DOHH2 (cell line): ENCODE measurements at regions not wholly inside any gene's neighbourhood (a gene's known extent, or its start where the extent isn't known, plus 50 kb on each side); places are given as distances from the start of the nearest gene placed in this dataset.

Experiments
- EZH2phosphoT487 ChIP-seq: fragments of 200-600 bp; sonication (generic); IDR thresholded peaks from 2 replicates; pipeline ENCODE4 v1.6.1; 2017; ENCODE audit warnings: borderline replicate concordance, mild to moderate bottlenecking, antibody characterized with exemption, low read length, moderate library complexity, mixed read lengths
- TF ChIP-seq, protein P1 (sequence below): fragments of 200-600 bp; sonication (generic); IDR thresholded peaks from one replicate; pipeline ENCODE4 v1.5.1; 2014; ENCODE audit warnings: antibody characterized with exemption, mild to moderate bottlenecking, low read depth, low read length; ENCODE audit not compliant: poor library complexity, severe bottlenecking

DNA sequence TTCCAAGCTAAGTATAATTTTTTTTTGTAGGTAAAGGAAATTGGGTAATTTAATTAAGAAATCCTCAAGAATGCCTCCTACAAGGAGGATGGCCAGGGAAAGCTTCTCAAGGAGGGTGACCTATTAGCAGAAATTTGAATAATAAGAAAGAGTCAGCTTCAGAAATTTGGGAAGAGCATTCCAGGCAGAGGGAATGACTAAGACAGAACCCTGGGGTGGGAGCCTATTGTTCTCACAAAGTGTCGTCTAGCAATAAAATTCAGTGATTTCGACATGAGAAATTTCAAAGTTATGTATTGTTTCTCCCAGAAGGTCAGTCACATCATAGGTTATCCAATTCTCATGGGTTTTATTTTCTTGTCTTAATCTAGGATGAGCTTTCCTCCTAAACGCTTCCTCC lies 1168.4 kb downstream of the AACS start:
- TF ChIP-seq, protein P1, sequence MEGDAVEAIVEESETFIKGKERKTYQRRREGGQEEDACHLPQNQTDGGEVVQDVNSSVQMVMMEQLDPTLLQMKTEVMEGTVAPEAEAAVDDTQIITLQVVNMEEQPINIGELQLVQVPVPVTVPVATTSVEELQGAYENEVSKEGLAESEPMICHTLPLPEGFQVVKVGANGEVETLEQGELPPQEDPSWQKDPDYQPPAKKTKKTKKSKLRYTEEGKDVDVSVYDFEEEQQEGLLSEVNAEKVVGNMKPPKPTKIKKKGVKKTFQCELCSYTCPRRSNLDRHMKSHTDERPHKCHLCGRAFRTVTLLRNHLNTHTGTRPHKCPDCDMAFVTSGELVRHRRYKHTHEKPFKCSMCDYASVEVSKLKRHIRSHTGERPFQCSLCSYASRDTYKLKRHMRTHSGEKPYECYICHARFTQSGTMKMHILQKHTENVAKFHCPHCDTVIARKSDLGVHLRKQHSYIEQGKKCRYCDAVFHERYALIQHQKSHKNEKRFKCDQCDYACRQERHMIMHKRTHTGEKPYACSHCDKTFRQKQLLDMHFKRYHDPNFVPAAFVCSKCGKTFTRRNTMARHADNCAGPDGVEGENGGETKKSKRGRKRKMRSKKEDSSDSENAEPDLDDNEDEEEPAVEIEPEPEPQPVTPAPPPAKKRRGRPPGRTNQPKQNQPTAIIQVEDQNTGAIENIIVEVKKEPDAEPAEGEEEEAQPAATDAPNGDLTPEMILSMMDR = no peak
- no peak for TF ChIP-seq EZH2phosphoT487
